Tibial nerve (tissue), 4 donors: ENCODE measurements at regions not wholly inside any gene's neighbourhood (a gene's known extent, or its start where the extent isn't known, plus 50 kb on each side); places are given as distances from the start of the nearest gene placed in this dataset.

Source experiments
- EP300 ChIP-seq, 2 donors: sonication (generic); formaldehyde crosslinking; IDR thresholded peaks; one replicate each; pipeline ENCODE4 v1.6.1; 2017; ENCODE audit warnings: antibody characterized with exemption in 2 of 2, mild to moderate bottlenecking in 1 of 2
- POLR2A ChIP-seq, 2 donors: fragments of 450-650 bp; IDR thresholded peaks; one replicate each; pipeline ENCODE4 v1.6.1; 2017; ENCODE audit warnings: antibody characterized with exemption in 2 of 2, mild to moderate bottlenecking in 2 of 2, moderate library complexity in 2 of 2
- TF ChIP-seq, protein P1 (sequence below), 5 experiments: fragments of 200-600 bp in 3 of 5; fragments of 450-650 bp in 2 of 5; sonication (generic) in 3 of 5; IDR thresholded peaks; one replicate each; pipeline ENCODE4 v1.5.1; 2016 to 2019; ENCODE audit warnings: antibody characterized with exemption in 5 of 5, mild to moderate bottlenecking in 3 of 5, moderate library complexity in 2 of 5

DNA sequence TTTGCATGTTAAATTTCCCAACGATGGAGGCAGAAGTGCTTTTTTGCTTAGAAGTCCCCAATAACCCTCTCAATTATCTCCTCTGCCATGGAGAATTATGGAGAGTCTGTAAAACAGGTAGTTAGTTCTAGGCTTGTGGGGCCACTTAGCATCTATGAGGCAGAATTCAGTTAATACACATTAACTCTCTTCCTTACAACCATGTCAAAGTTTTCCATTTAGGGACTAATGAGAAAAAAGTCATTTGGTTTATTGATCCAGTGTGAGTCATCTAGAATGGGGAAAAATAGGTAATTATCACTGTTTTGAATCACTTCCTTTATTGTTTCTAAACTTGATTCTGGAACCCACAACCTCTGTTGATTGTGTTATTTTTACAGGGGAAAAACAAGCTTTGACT is 229.1 kb upstream of the COX10 start:
- TF ChIP-seq, protein P1, sequence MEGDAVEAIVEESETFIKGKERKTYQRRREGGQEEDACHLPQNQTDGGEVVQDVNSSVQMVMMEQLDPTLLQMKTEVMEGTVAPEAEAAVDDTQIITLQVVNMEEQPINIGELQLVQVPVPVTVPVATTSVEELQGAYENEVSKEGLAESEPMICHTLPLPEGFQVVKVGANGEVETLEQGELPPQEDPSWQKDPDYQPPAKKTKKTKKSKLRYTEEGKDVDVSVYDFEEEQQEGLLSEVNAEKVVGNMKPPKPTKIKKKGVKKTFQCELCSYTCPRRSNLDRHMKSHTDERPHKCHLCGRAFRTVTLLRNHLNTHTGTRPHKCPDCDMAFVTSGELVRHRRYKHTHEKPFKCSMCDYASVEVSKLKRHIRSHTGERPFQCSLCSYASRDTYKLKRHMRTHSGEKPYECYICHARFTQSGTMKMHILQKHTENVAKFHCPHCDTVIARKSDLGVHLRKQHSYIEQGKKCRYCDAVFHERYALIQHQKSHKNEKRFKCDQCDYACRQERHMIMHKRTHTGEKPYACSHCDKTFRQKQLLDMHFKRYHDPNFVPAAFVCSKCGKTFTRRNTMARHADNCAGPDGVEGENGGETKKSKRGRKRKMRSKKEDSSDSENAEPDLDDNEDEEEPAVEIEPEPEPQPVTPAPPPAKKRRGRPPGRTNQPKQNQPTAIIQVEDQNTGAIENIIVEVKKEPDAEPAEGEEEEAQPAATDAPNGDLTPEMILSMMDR (IDR thresholded peaks at IDR 0.05): no peak
- no peak for TF ChIP-seq POLR2A (IDR thresholded peaks at IDR 0.05)
- TF ChIP-seq EP300 (IDR thresholded peaks at IDR 0.05): no peak
